IMR-90 (cell line): ENCODE measurements at regions not wholly inside any gene's neighbourhood (a gene's known extent, or its start where the extent isn't known, plus 50 kb on each side); places are given as distances from the start of the nearest gene placed in this dataset.

Source experiments
- ATAC-seq: fragments of 200-7000 bp; cut with Tn5 transposase; 2 replicates; pipeline ENCODE4 v1.9.1; 2020; ENCODE audit warnings: low read depth, mild to moderate bottlenecking, moderate library complexity
- BruUV-seq: library from RNA; stranded (reverse); fragments of 400-500 nt; replicated peaks from 2 replicates; lab custom pipeline; 2021; lab: Mats Ljungman, UMichigan
- CTCF ChIA-PET: fragments of 300-600 bp; formaldehyde crosslinking; extraction: SDS; loops from one replicate; lab custom pipeline; 2021; ENCODE audit warnings: antibody characterized with exemption; lab: Yijun Ruan, JAX
- POLR2A ChIA-PET: fragments of 300-600 bp; sonication (Branson Sonifier 250); formaldehyde crosslinking; loops from one replicate; lab custom pipeline; 2022; ENCODE audit warnings: antibody characterized with exemption; ENCODE audit not compliant: unreplicated experiment; lab: Charles Lee
- DNase-seq: peaks from one replicate; pipeline ENCODE4 v3.0.0; 2013
- H2AFZ ChIP-seq: replicated peaks from 2 replicates; pipeline ENCODE3; 2013; ENCODE audit warnings: low read length, mild to moderate bottlenecking; ENCODE audit not compliant: poor library complexity
- H2AK5ac ChIP-seq: 2 replicates; pipeline ENCODE4 v1.6.1; 2013; ENCODE audit warnings: low read depth, low read length, inconsistent platforms
- H2AK9ac ChIP-seq: replicated peaks from 2 replicates; pipeline ENCODE3; 2013; ENCODE audit warnings: mild to moderate bottlenecking, low read depth, low read length, moderate library complexity; ENCODE audit not compliant: poor library complexity
- H2BK120ac ChIP-seq: 2 replicates; pipeline ENCODE4 v1.6.1; 2013; ENCODE audit warnings: low read depth, low read length, inconsistent platforms
- H2BK15ac ChIP-seq: 3 replicates; pipeline ENCODE4 v1.6.1; 2013; ENCODE audit warnings: low read depth, low read length, inconsistent platforms
- H2BK20ac ChIP-seq: 2 replicates; pipeline ENCODE4 v1.6.1; 2013; ENCODE audit warnings: low read depth, mild to moderate bottlenecking, inconsistent platforms, low read length, moderate library complexity
- H2BK5ac ChIP-seq: 2 replicates; pipeline ENCODE4 v1.6.1; 2013; ENCODE audit warnings: mild to moderate bottlenecking, low read depth, low read length, inconsistent platforms; ENCODE audit not compliant: poor library complexity, severe bottlenecking
- H3K14ac ChIP-seq: replicated peaks from 2 replicates; pipeline ENCODE4 v1.6.1; 2013; ENCODE audit warnings: low read depth, low read length, inconsistent platforms
- H3K18ac ChIP-seq: 2 replicates; pipeline ENCODE4 v1.6.1; 2013; ENCODE audit warnings: low read depth, low read length, control low read depth
- H3K23ac ChIP-seq: 2 replicates; pipeline ENCODE4 v1.6.1; 2013; ENCODE audit warnings: low read depth, low read length, inconsistent platforms
- H3K27ac ChIP-seq: 2 replicates; pipeline ENCODE4 v1.5.1; 2013; ENCODE audit warnings: mild to moderate bottlenecking, control low read depth, low read length; ENCODE audit not compliant: insufficient read depth
- H3K27me3 ChIP-seq: 2 replicates; pipeline ENCODE4 v1.6.1; 2013; ENCODE audit warnings: low read length; ENCODE audit not compliant: control insufficient read depth, insufficient read depth
- H3K36me3 ChIP-seq: 2 replicates; pipeline ENCODE4 v1.6.1; 2013; ENCODE audit warnings: low read length, mixed read lengths; ENCODE audit not compliant: control insufficient read depth, insufficient read depth
- H3K4ac ChIP-seq: 2 replicates; pipeline ENCODE4 v1.6.1; 2013; ENCODE audit warnings: low read depth, low read length, inconsistent platforms
- H3K4me1 ChIP-seq: 2 replicates; pipeline ENCODE4 v1.6.1; 2013; ENCODE audit warnings: low read length, mixed read lengths; ENCODE audit not compliant: control insufficient read depth, insufficient read depth
- H3K4me2 ChIP-seq: 2 replicates; pipeline ENCODE4 v1.6.1; 2013; ENCODE audit warnings: low read depth, mild to moderate bottlenecking, control low read depth, low read length, moderate library complexity
- H3K4me3 ChIP-seq: 2 replicates; pipeline ENCODE4 v1.5.1; 2013; ENCODE audit warnings: low read depth, mild to moderate bottlenecking, control low read depth, low read length, moderate library complexity; ENCODE audit not compliant: insufficient read depth
- H3K56ac ChIP-seq: 2 replicates; pipeline ENCODE4 v1.6.1; 2013; ENCODE audit warnings: low read length, inconsistent platforms; ENCODE audit not compliant: insufficient read depth; ENCODE audit errors: extremely low read depth
- H3K79me1 ChIP-seq, 2 experiments: 2 replicates each; pipeline ENCODE4 v1.6.1; 2013; ENCODE audit warnings: low read length in 2 of 2, inconsistent platforms in 1 of 2, low read depth in 1 of 2
- H3K9ac ChIP-seq: 2 replicates; pipeline ENCODE4 v1.6.1; 2013; ENCODE audit warnings: low read depth, low read length, control low read depth
- H3K9me1 ChIP-seq: 2 replicates; pipeline ENCODE4 v1.6.1; 2013; ENCODE audit warnings: low read length, inconsistent platforms; ENCODE audit not compliant: insufficient read depth
- H3K9me3 ChIP-seq: 2 replicates; pipeline ENCODE4 v1.6.1; 2013; ENCODE audit warnings: low read length; ENCODE audit not compliant: control insufficient read depth, insufficient read depth
- H4K20me1 ChIP-seq: 2 replicates; pipeline ENCODE4 v1.6.1; 2013; ENCODE audit warnings: low read length, inconsistent platforms; ENCODE audit not compliant: insufficient read depth
- H4K5ac ChIP-seq: 2 replicates; pipeline ENCODE4 v1.6.1; 2013; ENCODE audit warnings: mild to moderate bottlenecking, low read depth, low read length, control low read depth
- H4K8ac ChIP-seq, 2 experiments: 2 replicates each; pipeline ENCODE4 v1.6.1; 2013; ENCODE audit warnings: low read depth in 2 of 2, low read length in 2 of 2, control low read depth in 1 of 2, inconsistent platforms in 1 of 2
- H4K91ac ChIP-seq: 2 replicates; pipeline ENCODE4 v1.6.1; 2013; ENCODE audit warnings: low read depth, low read length, inconsistent platforms; ENCODE audit not compliant: insufficient read depth
- CEBPB ChIP-seq: IDR thresholded peaks from 2 replicates; pipeline ENCODE4 v1.6.1; 2012; ENCODE audit warnings: low read depth, low read length, improper control_type of control experiment
- CHD1 ChIP-seq: IDR thresholded peaks from 2 replicates; pipeline ENCODE4 v1.6.1; 2012; ENCODE audit warnings: low read depth, low read length, improper control_type of control experiment
- CTCF ChIP-seq: conservative IDR thresholded peaks from 2 replicates; pipeline ENCODE4 v1.5.1; 2012; ENCODE audit warnings: mild to moderate bottlenecking, low read depth, low read length, improper control_type of control experiment
- ELK1 ChIP-seq: fragments of 150-350 bp; IDR thresholded peaks from 2 replicates; pipeline ENCODE4 v1.6.1; 2016; ENCODE audit warnings: low read depth, mild to moderate bottlenecking, low read length, moderate library complexity, borderline replicate concordance
- FOS ChIP-seq: fragments of 150-350 bp; IDR thresholded peaks from 2 replicates; pipeline ENCODE4 v1.6.1; 2016; ENCODE audit warnings: low read depth, low read length
- MAFK ChIP-seq: IDR thresholded peaks from 2 replicates; pipeline ENCODE4 v1.6.1; 2012; ENCODE audit warnings: low read depth, low read length, improper control_type of control experiment
- MAZ ChIP-seq: IDR thresholded peaks from 2 replicates; pipeline ENCODE4 v1.6.1; 2012; ENCODE audit warnings: low read depth, mild to moderate bottlenecking, low read length, improper control_type of control experiment, moderate library complexity, borderline replicate concordance
- MXI1 ChIP-seq: IDR thresholded peaks from 2 replicates; pipeline ENCODE4 v1.6.1; 2012; ENCODE audit warnings: low read depth, mild to moderate bottlenecking, low read length, moderate library complexity, borderline replicate concordance
- NFE2L2 ChIP-seq: fragments of 150-350 bp; IDR thresholded peaks from 2 replicates; pipeline ENCODE4 v1.6.1; 2016; ENCODE audit warnings: low read depth, mild to moderate bottlenecking, low read length
- POLR2A ChIP-seq: IDR thresholded peaks from 2 replicates; pipeline ENCODE4 v1.6.1; 2012; ENCODE audit warnings: mild to moderate bottlenecking, low read depth, low read length
- RAD21 ChIP-seq: IDR thresholded peaks from 2 replicates; pipeline ENCODE4 v1.6.1; 2012; ENCODE audit warnings: low read length, improper control_type of control experiment
- RCOR1 ChIP-seq: IDR thresholded peaks from 2 replicates; pipeline ENCODE4 v1.6.1; 2012; ENCODE audit warnings: mild to moderate bottlenecking, low read length, improper control_type of control experiment; ENCODE audit not compliant: insufficient replicate concordance
- RFX5 ChIP-seq: IDR thresholded peaks from 2 replicates; pipeline ENCODE4 v1.8.0; 2012; ENCODE audit warnings: low read depth, mild to moderate bottlenecking, low read length, moderate library complexity
- SMC3 ChIP-seq: fragments of 150-350 bp; IDR thresholded peaks from 2 replicates; pipeline ENCODE4 v1.6.1; 2016; ENCODE audit warnings: low read depth, mild to moderate bottlenecking, antibody characterized with exemption, low read length, moderate library complexity
- USF2 ChIP-seq: fragments of 150-350 bp; IDR thresholded peaks from 2 replicates; pipeline ENCODE4 v1.6.1; 2017; ENCODE audit warnings: mild to moderate bottlenecking, antibody characterized with exemption, low read length, low read depth
- WGBS, 2 experiments: methylation state at CpG; one replicate each; pipeline versions ENCODE4 v1.1.5 to v1.1.7; 2013; ENCODE audit warnings: missing lambda C conversion rate in 2 of 2; ENCODE audit not compliant: insufficient read length in 1 of 2; ENCODE audit errors: extremely low coverage in 2 of 2; 5-methylcytosine and 5-hydroxymethylcytosine counted together
- dilution Hi-C: fragments of 300-500 bp; cut with HindIII; formaldehyde crosslinking; loops from one replicate; pipeline ENCODE4 v1.14.3; 2018; ENCODE audit warnings: low sequenced_read_pairs; ENCODE audit not compliant: unreplicated experiment
- in situ Hi-C: fragments of 300-500 bp; cut with MboI; formaldehyde crosslinking; loops from 3 replicates; pipeline ENCODE4 v1.14.3; 2019; ENCODE audit warnings: low sequenced_read_pairs, inconsistent platforms, mixed read lengths
- intact Hi-C: fragments of 100-400 bp; cut with micrococcal nuclease; formaldehyde crosslinking; loops from 2 replicates; pipeline ENCODE4 v1.10.0; 2022

GRCh38 chr17:77694391-77695363 lies 263.8 kb upstream of the TNRC6C start:
- in situ Hi-C loops (no loop called here), intact Hi-C loops (no loop called here), dilution Hi-C loops (no loop called here)
- Histone ChIP-seq H3K27ac (no peak overlapping the region), H3K79me1 (no peaks in the 10 kb centered on the region), H3K4me2 (no peak overlapping the region), H2BK20ac (no peak overlapping the region), H3K9ac (no peak overlapping the region), H4K91ac (no peak overlapping the region), H4K8ac (no peak overlapping the region), H3K9me1 (no peaks in the 10 kb centered on the region), H3K56ac (no peak overlapping the region), H2AFZ (no peak overlapping the region), H3K14ac (no peak overlapping the region), H3K36me3 (no peaks in the 10 kb centered on the region), H4K5ac (no peak overlapping the region), H3K18ac (no peak overlapping the region), H3K4ac (no peak overlapping the region), H2AK9ac (no peak overlapping the region), H2BK5ac (no peak overlapping the region), H3K23ac (no peak overlapping the region), H4K20me1 (no peaks in the 10 kb centered on the region), H3K27me3 (peaks cover 70% of the 10 kb centered on the region), H2BK120ac (no peak overlapping the region), H3K9me3 (no peaks in the 10 kb centered on the region), H2BK15ac (no peak overlapping the region), H3K4me3 (no peak overlapping the region), H3K4me1 (no peaks in the 10 kb centered on the region), H2AK5ac (no peak overlapping the region)
- DNase-seq (no peak), ATAC-seq (no peak)
- POLR2A ChIA-PET = no interaction called here
- no TSS peak for BruUV-seq
- CTCF ChIA-PET = no interaction called here
- WGBS, 2 experiments = 37% methylated on average over 2 of the region's 11 CpGs; no CpG with 5 or more reads in 1 of the 2 experiments
- TF ChIP-seq MAZ = no peak
- TF ChIP-seq FOS = no peak
- no peak for TF ChIP-seq MXI1
- TF ChIP-seq ELK1 = no peak
- no peak for TF ChIP-seq RFX5
- no peak for TF ChIP-seq NFE2L2
- no peak for TF ChIP-seq CEBPB
- no peak for TF ChIP-seq CHD1
- no peak for TF ChIP-seq USF2
- no peak for TF ChIP-seq SMC3
- no peak for TF ChIP-seq POLR2A
- TF ChIP-seq MAFK = no peak
- TF ChIP-seq CTCF = no peak
- no peak for TF ChIP-seq RAD21
- no peak for TF ChIP-seq RCOR1
